ENCODE measurements at regions not wholly inside any gene's neighbourhood (a gene's known extent, or its start where the extent isn't known, plus 50 kb on each side); places are given as distances from the start of the nearest gene placed in this dataset.
A peak's percentile ranks its signal among the peaks of the same experiment; 100 is the strongest.

DNA sequence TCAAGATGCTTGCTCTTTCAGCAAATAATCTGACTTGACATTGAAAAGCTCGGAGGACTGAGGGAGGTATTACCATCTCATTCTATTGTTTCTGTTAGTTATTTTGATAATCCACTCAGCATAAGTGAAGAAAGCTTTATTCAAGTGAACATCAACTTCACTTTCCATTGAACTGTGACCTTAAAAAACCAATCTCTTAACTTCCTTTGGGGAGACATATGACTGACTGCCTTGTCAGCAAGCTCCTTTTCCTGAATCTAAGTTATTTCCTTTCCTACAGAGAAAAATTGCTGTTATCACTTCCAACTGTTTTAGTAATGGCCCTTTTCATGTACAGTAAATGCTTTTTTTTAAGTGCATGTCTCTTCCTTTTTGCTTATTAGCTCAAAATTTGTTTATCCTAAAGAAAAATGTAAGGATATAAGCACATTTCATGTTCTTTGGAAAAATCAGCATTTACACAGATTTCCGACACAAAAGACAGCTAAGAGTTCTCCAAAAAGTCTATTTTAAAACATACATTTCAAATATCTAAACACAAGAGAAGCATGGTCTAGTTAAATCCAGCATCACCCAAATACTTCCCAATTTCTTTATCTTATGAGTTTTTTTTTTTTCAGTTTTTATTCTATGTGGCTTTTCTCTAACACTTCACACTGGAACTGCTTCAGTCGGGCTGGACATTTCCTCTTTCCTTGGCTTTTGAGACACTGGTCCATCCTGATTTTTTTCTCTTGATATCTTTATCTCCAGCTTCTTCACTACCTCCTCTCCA, 117.9 kb upstream of the DAB2 start:
- ATAC-seq (ENCODE audit: insufficient read depth, low FRiP score): no peak
- Histone ChIP-seq H3K27ac (ENCODE audit: low read depth in 1 of 2, low read length in 1 of 2) (no peak overlapping the region), H3K36me3 (ENCODE audit: control insufficient read depth in 4 of 4, insufficient read depth in 4 of 4, low read length in 4 of 4) (no peaks in the 10 kb centered on the region), H3K9me3 (ENCODE audit: control insufficient read depth in 4 of 4, insufficient read depth in 3 of 4, low read length in 3 of 4) (no peaks in the 10 kb centered on the region), H3K27me3 (ENCODE audit: control insufficient read depth in 3 of 3, insufficient read depth in 3 of 3, low read length in 2 of 3) (no peaks in the 10 kb centered on the region), H3K4me1 (ENCODE audit: control insufficient read depth in 5 of 5, insufficient read depth in 5 of 5, low read length in 5 of 5) (peaks cover 0 to 17% (median 8%) of the 10 kb centered on the region in 5 donors), H3K9ac (ENCODE audit: insufficient read depth in 1 of 2, low read length in 2 of 2) (no peak overlapping the region), H3K4me3 (no peak overlapping the region)
- 63 to 69% methylated on average over 3 of the region's 3 CpGs for whole genome bisulfite sequencing, 2 donors
- DNase-seq: peak in 2 of 3 donors; percentile 30 to 40
- TF ChIP-seq, protein P1, sequence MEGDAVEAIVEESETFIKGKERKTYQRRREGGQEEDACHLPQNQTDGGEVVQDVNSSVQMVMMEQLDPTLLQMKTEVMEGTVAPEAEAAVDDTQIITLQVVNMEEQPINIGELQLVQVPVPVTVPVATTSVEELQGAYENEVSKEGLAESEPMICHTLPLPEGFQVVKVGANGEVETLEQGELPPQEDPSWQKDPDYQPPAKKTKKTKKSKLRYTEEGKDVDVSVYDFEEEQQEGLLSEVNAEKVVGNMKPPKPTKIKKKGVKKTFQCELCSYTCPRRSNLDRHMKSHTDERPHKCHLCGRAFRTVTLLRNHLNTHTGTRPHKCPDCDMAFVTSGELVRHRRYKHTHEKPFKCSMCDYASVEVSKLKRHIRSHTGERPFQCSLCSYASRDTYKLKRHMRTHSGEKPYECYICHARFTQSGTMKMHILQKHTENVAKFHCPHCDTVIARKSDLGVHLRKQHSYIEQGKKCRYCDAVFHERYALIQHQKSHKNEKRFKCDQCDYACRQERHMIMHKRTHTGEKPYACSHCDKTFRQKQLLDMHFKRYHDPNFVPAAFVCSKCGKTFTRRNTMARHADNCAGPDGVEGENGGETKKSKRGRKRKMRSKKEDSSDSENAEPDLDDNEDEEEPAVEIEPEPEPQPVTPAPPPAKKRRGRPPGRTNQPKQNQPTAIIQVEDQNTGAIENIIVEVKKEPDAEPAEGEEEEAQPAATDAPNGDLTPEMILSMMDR (IDR thresholded peaks at IDR 0.05; ENCODE audit: control extremely low read depth, extremely low read depth): no peak

DNA sequence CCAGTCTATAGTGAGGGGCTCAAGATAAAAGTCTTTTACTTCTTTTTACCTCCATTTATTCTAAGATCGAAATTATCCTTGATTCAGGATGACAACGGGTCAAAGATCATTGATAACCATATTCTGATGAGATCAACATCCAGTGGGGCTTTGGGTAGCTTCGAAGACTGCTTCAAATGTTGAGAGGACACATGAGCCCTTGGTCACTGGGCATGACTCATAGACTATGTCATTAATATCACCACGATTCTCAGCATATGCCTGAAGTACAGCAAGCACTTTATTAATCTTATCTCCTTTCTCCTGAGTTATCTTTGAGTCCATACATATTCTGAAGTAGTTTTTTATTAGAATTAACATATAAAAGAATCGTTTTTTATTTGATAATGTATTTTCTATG, 117.1 kb upstream of the DAB2 start:
- Histone ChIP-seq H3K36me3 (ENCODE audit: control insufficient read depth in 4 of 4, insufficient read depth in 4 of 4, low read length in 4 of 4) (no peaks in the 10 kb centered on the region), H3K4me1 (ENCODE audit: control insufficient read depth in 5 of 5, insufficient read depth in 5 of 5, low read length in 5 of 5) (peaks cover 0 to 11% (median 8%) of the 10 kb centered on the region in 5 donors), H3K9me3 (ENCODE audit: control insufficient read depth in 4 of 4, insufficient read depth in 3 of 4, low read length in 3 of 4) (no peaks in the 10 kb centered on the region), H3K9ac (ENCODE audit: insufficient read depth in 1 of 2, low read length in 2 of 2) (no peak overlapping the region), H3K4me3 (no peak overlapping the region), H3K27ac (ENCODE audit: low read depth in 1 of 2, low read length in 1 of 2) (no peak overlapping the region), H3K27me3 (ENCODE audit: control insufficient read depth in 3 of 3, insufficient read depth in 3 of 3, low read length in 2 of 3) (no peaks in the 10 kb centered on the region)
- ATAC-seq (ENCODE audit: insufficient read depth, low FRiP score): no peak
- no peak for DNase-seq
- WGBS, 2 donors: 79 to 89% methylated on average over 5 of the region's 5 CpGs
- TF ChIP-seq, protein P1 (IDR thresholded peaks at IDR 0.05; ENCODE audit: control extremely low read depth, extremely low read depth): no peak

DNA sequence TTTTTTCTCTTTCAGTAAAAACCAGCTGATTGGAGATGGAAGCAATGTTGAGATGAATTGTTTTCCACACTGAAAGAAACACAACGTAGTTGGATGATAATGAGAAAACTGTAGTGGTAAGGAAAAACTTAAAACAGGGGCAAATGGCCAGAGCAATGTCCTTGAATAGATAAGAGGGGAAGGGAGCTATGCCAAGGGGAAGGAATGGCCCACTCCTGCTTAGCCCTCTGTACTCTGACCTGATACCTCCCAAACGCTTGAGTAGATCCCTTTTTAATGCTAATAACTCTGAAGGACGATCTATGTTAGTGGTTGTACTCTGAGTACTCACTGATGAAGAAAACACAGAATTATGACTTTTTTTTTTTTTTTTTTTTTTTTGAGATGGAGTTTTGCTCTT, 114.7 kb upstream of the DAB2 start:
- DNase-seq: no peak
- 59 to 83% methylated on average over 3 of the region's 3 CpGs for WGBS, 2 donors
- Histone ChIP-seq H3K27me3 (ENCODE audit: control insufficient read depth in 3 of 3, insufficient read depth in 3 of 3, low read length in 2 of 3) (no peaks in the 10 kb centered on the region), H3K4me1 (ENCODE audit: control insufficient read depth in 5 of 5, insufficient read depth in 5 of 5, low read length in 5 of 5) (peaks cover 0 to 11% (median 2%) of the 10 kb centered on the region in 5 donors), H3K4me3 (no peak overlapping the region), H3K9me3 (ENCODE audit: control insufficient read depth in 4 of 4, insufficient read depth in 3 of 4, low read length in 3 of 4) (no peaks in the 10 kb centered on the region), H3K9ac (ENCODE audit: insufficient read depth in 1 of 2, low read length in 2 of 2) (no peak overlapping the region), H3K36me3 (ENCODE audit: control insufficient read depth in 4 of 4, insufficient read depth in 4 of 4, low read length in 4 of 4) (no peaks in the 10 kb centered on the region), H3K27ac (ENCODE audit: low read depth in 1 of 2, low read length in 1 of 2) (no peak overlapping the region)
- no peak for ATAC-seq (ENCODE audit: insufficient read depth, low FRiP score)
- TF ChIP-seq, protein P1 (IDR thresholded peaks at IDR 0.05; ENCODE audit: control extremely low read depth, extremely low read depth): no peak
